Neural crest cell (in vitro differentiated cells): ENCODE measurements at regions not wholly inside any gene's neighbourhood (a gene's known extent, or its start where the extent isn't known, plus 50 kb on each side); places are given as distances from the start of the nearest gene placed in this dataset.

Experiments
- DNase-seq: peaks from one replicate; pipeline ENCODE4 v3.0.0; 2021; ENCODE audit warnings: low read depth, mixed read lengths, low spot score
- H3K27ac Mint-ChIP-seq: one replicate; pipeline ENCODE4 v1.8.0; 2021; ENCODE audit warnings: mild to moderate bottlenecking, mixed read lengths; ENCODE audit not compliant: unreplicated experiment
- H3K27me3 Mint-ChIP-seq: 2 replicates; pipeline ENCODE4 v1.8.0; 2021; ENCODE audit warnings: low read depth, mild to moderate bottlenecking, mixed read lengths
- H3K36me3 Mint-ChIP-seq: 2 replicates; pipeline ENCODE4 v1.8.0; 2021; ENCODE audit warnings: low read depth, mild to moderate bottlenecking, mixed read lengths
- H3K4me1 Mint-ChIP-seq: 2 replicates; pipeline ENCODE4 v1.8.0; 2021; ENCODE audit warnings: mixed read lengths
- H3K4me3 Mint-ChIP-seq: one replicate; pipeline ENCODE4 v1.8.0; 2021; ENCODE audit warnings: mild to moderate bottlenecking, mixed read lengths
- H3K9me3 Mint-ChIP-seq: 2 replicates; pipeline ENCODE4 v1.8.0; 2021; ENCODE audit warnings: mixed read lengths
- CTCF ChIP-seq: fragments of 200-600 bp; sonication (generic); conservative IDR thresholded peaks from 2 replicates; pipeline ENCODE4 v1.5.0; 2021; ENCODE audit warnings: antibody characterized with exemption, mild to moderate bottlenecking

- Mint-ChIP-seq H3K27ac (no peak overlapping the region), H3K36me3 (no peaks in the 10 kb centered on the region), H3K4me3 (no peak overlapping the region), H3K9me3 (peaks cover 9% of the 10 kb centered on the region), H3K4me1 (peaks cover 12% of the 10 kb centered on the region), H3K27me3 (no peaks in the 10 kb centered on the region)
- no peak for TF ChIP-seq CTCF
- no peak for DNase-seq
Measured at GRCh38 chr13:63625869-63626268, 2210.2 kb upstream of the PCDH20 start.

- H3K4me1 Mint-ChIP-seq = no peaks in the 10 kb centered on the region
Measured at GRCh38 chr13:63614874-63615612, 2199.4 kb upstream of the PCDH20 start.

GRCh38 chr13:63607153-63607552, 2191.5 kb upstream of the PCDH20 start:
- Mint-ChIP-seq H3K4me3 (no peak overlapping the region), H3K36me3 (peaks cover 9% of the 10 kb centered on the region), H3K9me3 (peaks cover 18% of the 10 kb centered on the region), H3K27ac (no peak overlapping the region), H3K27me3 (no peaks in the 10 kb centered on the region), H3K4me1 (no peaks in the 10 kb centered on the region)
- no peak for TF ChIP-seq CTCF
- no peak for DNase-seq

More at GRCh38 chr13:63614874-63615612, 2199.4 kb upstream of the PCDH20 start:
- Mint-ChIP-seq H3K27ac (no peak overlapping the region), H3K36me3 (no peaks in the 10 kb centered on the region), H3K4me3 (no peak overlapping the region), H3K9me3 (peaks cover 2% of the 10 kb centered on the region), H3K27me3 (no peaks in the 10 kb centered on the region)
- no peak for TF ChIP-seq CTCF
- no peak for DNase-seq

- DNase-seq = no peak
- no peak for TF ChIP-seq CTCF
- peaks cover 9% of the 10 kb centered on the region for H3K36me3 Mint-ChIP-seq
- H3K9me3 Mint-ChIP-seq = peaks cover 20% of the 10 kb centered on the region
- no peak overlapping the region for H3K27ac Mint-ChIP-seq
- H3K4me3 Mint-ChIP-seq = no peak overlapping the region
- no peaks in the 10 kb centered on the region for H3K27me3 Mint-ChIP-seq
- no peaks in the 10 kb centered on the region for H3K4me1 Mint-ChIP-seq
Measured at GRCh38 chr13:63605962-63606361, 2190.3 kb upstream of the PCDH20 start.

GRCh38 chr13:63605403-63605802, 2189.8 kb upstream of the PCDH20 start:
- TF ChIP-seq CTCF = no peak
- peaks cover 9% of the 10 kb centered on the region for H3K36me3 Mint-ChIP-seq
- H3K27ac Mint-ChIP-seq = no peak overlapping the region
- H3K4me1 Mint-ChIP-seq = no peaks in the 10 kb centered on the region
- DNase-seq = no peak
- peaks cover 20% of the 10 kb centered on the region for H3K9me3 Mint-ChIP-seq
- no peak overlapping the region for H3K4me3 Mint-ChIP-seq
- H3K27me3 Mint-ChIP-seq = no peaks in the 10 kb centered on the region
